C4-2B (cell line): ENCODE measurements at regions not wholly inside any gene's neighbourhood (a gene's known extent, or its start where the extent isn't known, plus 50 kb on each side); places are given as distances from the start of the nearest gene placed in this dataset.

ENCODE experiments used
- H3K27ac ChIP-seq: fragments of 450-650 bp; 2 replicates; pipeline ENCODE4 v1.5.1; 2017
- ZFX ChIP-seq: fragments of 450-650 bp; IDR thresholded peaks from 2 replicates; pipeline ENCODE4 v1.6.1; 2017
- TF ChIP-seq, protein P1 (sequence below): fragments of 450-650 bp; conservative IDR thresholded peaks from 2 replicates; pipeline ENCODE4 v1.5.1; 2017; ENCODE audit warnings: mild to moderate bottlenecking

DNA sequence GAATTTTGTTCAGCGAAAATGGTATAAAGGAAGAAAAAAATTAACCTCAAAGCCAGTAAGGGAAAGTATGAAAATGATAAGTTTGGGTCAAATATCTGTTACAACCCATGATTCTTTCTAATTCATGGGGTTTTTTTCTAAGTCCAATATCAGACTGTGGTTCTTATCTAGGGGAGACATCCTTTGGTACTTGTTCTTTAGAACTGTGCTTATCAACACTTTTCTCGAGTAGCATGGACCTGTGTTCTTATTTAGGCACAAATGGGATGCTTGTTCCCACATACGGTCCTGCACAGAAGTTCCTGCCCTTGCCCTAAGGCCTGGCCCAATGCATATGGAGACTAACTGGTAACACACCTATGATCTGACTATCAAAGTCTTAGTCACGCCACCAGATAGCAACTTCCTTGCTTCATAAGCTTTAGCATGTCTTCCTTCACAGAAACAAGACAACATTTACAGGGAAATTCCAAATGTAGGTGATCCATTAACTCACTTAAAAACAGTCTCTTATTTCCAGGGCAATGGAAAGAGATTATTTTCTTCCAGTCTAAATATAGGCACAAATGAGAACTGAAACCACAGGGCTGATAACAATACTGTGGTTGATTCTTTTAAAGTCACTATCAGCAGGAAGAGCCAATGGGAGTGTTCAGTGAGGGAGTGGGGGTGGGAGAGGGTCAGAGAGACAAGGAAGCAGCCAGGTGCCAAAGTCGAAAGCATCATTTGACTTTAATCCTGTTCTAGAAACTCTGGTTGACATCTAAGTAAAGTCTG lies 268.8 kb upstream of the ANKRD55 start:
- no peak overlapping the region for H3K27ac ChIP-seq
- TF ChIP-seq, protein P1, sequence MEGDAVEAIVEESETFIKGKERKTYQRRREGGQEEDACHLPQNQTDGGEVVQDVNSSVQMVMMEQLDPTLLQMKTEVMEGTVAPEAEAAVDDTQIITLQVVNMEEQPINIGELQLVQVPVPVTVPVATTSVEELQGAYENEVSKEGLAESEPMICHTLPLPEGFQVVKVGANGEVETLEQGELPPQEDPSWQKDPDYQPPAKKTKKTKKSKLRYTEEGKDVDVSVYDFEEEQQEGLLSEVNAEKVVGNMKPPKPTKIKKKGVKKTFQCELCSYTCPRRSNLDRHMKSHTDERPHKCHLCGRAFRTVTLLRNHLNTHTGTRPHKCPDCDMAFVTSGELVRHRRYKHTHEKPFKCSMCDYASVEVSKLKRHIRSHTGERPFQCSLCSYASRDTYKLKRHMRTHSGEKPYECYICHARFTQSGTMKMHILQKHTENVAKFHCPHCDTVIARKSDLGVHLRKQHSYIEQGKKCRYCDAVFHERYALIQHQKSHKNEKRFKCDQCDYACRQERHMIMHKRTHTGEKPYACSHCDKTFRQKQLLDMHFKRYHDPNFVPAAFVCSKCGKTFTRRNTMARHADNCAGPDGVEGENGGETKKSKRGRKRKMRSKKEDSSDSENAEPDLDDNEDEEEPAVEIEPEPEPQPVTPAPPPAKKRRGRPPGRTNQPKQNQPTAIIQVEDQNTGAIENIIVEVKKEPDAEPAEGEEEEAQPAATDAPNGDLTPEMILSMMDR: no peak
- TF ChIP-seq ZFX: no peak

DNA sequence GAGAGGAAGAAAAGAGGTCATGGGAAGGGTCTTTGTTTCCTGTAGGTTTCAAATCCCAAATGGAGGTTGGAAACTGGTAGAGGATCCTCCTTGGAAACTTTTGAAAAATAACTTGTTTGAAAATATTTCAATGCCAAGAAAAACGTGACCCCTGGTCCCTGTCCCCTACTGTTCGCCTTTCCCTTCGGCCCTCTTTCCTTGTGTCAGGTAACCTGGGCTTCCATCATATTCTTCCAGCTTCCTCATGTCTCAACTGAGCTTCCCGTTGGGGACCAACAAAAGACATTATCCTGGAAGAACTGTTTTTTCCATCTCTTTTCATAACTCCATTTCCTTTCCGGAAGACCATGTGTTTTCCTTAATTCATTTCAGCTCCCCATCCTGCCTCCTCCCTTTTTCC lies 266.8 kb upstream of the ANKRD55 start:
- no peak overlapping the region for H3K27ac ChIP-seq
- TF ChIP-seq, protein P1: no peak
- TF ChIP-seq ZFX: no peak

DNA sequence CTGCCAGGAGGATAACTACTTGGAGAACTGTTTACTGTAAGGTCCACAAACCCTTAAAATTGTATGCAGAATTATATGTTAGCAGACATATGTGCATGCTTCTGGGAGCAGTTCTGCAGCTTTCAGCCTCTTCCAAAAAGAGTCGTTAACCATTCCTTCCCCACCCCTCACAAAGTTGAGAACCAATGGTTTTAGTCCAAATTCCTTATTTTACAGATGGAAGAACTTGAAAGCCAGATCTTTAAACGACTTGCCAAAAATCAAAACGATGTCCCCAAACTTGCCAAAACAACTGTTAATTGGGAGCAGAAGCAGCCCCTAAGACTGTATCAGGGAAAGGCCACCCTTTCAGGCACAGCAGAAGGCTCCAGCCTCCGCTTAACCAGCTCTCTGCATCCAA lies 266.4 kb upstream of the ANKRD55 start:
- TF ChIP-seq, protein P1: no peak
- TF ChIP-seq ZFX: no peak
- H3K27ac ChIP-seq: no peak overlapping the region

DNA sequence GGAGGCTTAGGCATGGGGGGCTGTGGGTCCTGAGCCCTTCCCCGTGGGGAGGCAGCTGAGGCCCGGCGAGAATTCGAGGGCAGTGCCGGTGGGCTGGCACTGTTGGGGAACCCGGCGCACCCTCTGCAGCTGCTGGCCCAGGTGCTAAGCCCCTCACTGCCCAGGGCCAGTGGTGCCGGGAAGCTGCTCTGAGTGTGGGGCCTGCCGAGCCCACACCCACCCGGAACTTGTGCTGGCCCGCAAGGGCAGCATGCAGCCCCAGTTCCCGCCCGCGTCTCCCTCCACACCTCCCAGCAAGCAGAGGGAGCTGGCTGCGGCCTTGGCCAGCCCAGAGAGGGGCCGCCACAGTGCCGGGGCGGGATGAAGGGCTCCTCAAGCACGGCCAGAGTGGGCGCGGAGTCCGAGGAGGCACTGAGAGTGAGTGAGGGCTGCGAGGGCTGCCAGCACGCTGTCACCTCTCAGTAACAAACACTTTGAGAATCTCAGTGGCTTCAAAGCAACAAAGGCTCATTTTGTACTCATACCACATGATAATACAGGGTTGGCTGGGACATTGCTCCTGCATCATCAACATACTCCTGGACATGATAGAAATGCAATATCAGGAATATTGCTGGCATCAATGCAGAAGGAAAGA lies 265.7 kb upstream of the ANKRD55 start:
- TF ChIP-seq ZFX: no peak

DNA sequence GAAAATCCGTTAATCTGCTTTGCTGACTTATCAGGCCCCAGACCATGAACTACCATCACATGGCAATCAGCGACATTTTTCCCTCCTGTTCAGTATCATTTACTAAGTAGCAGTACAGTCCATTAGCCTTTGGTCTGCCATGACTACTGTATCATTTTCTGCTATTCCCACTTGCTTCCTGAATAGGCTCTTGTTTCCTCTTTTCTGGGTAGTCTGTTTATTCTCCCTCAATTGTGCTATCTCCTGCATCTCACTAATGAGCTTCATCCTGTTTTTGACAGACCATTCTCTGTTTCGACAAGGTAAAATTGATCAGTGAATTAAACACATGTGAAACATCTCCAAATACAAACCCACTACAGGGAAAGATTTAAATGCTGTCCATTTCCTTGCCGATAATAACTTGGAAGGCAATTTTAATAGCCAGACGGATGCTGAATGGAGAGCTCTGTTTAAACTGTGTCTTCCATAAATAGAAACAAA lies 263.5 kb upstream of the ANKRD55 start:
- no peak for TF ChIP-seq ZFX
- TF ChIP-seq, protein P1: no peak
- H3K27ac ChIP-seq: no peak overlapping the region

More for the DNA sequence above, 265.7 kb upstream of the ANKRD55 start:
- no peak overlapping the region for H3K27ac ChIP-seq

DNA sequence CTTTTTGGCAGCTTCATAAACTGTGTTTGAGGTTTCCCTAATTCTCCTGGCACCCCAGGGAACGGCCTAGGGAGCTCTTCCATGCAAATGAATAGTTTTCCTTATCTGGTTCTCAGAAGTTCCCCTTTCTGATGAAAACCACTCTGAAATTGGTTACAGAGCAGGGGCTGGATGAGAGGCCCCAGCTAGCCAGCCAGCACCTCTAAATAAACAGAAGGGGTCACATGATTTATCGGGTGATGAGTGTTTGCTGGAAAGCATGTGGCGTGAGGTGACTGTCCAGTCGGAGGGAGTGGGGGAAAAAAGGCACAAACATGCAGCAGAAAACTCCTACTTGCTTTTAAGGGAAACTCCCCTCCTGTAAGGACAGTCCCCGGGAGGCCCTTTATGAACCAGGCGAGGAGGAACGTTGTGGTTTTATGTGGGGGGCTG lies 261.2 kb upstream of the ANKRD55 start:
- no peak overlapping the region for H3K27ac ChIP-seq
- TF ChIP-seq, protein P1: no peak
- TF ChIP-seq ZFX: no peak

DNA sequence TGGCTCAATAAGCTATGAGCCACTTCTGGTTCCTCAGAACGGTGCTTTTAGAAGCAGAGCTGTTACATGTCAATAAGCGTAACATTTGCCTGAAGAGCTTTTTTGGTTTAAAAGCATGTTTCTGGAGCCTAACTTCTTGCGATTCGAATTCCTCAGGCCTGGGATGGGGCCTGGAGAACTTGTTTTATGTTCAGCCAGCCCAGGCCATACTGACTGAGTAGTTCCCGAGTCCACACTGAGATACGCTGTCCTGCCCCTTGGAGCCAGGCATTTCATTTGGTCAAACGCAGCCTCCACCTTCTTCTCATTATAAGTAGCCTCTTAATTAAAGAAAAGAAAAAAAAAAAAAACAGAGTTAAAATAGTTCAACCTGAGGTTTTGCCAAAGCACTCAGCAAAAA lies 260.6 kb upstream of the ANKRD55 start:
- no peak overlapping the region for H3K27ac ChIP-seq
- TF ChIP-seq, protein P1: no peak
- TF ChIP-seq ZFX: no peak
